ENCODE measurements at regions not wholly inside any gene's neighbourhood (a gene's known extent, or its start where the extent isn't known, plus 50 kb on each side); places are given as distances from the start of the nearest gene placed in this dataset.
A peak's percentile ranks its signal among the peaks of the same experiment; 100 is the strongest.

GRCh38 chr4:177508662-177509061 lies 66.4 kb upstream of the AGA start:
- Histone ChIP-seq H4K91ac (ENCODE audit: insufficient read depth, low read depth, low read length) (no peak overlapping the region), H3K4me2 (ENCODE audit: low read depth, low read length) (no peak overlapping the region), H3K23ac (ENCODE audit: low read depth, low read length) (no peak overlapping the region), H3K18ac (ENCODE audit: low read depth, low read length) (no peak overlapping the region), H2BK15ac (ENCODE audit: low read depth, low read length) (no peak overlapping the region), H3K79me1 (ENCODE audit: low read depth in 1 of 2, low read length in 2 of 2) (no peaks in the 10 kb centered on the region), H2AK5ac (ENCODE audit: low read depth, low read length) (no peak overlapping the region), H2BK120ac (ENCODE audit: low read depth, low read length) (no peak overlapping the region), H3K4me1 (ENCODE audit: control insufficient read depth, insufficient read depth, low read length) (no peaks in the 10 kb centered on the region), H3K27ac (ENCODE audit: insufficient read depth, low read length) (no peak overlapping the region), H2AFZ (replicated peaks; ENCODE audit: low read length, poor library complexity) (no peak overlapping the region), H3K4me3 (ENCODE audit: insufficient read depth, low read depth, low read length) (no peak overlapping the region), H3K9ac (ENCODE audit: low read depth, low read length) (no peak overlapping the region), H3K56ac (ENCODE audit: extremely low read depth, insufficient read depth, low read length) (no peak overlapping the region), H3K9me3 (ENCODE audit: control insufficient read depth, insufficient read depth, low read length) (no peaks in the 10 kb centered on the region), H4K5ac (ENCODE audit: low read depth, low read length) (no peak overlapping the region), H4K20me1 (ENCODE audit: insufficient read depth, low read length) (no peaks in the 10 kb centered on the region), H3K9me1 (ENCODE audit: insufficient read depth, low read length) (no peaks in the 10 kb centered on the region), H3K4ac (ENCODE audit: low read depth, low read length) (no peak overlapping the region), H3K14ac (replicated peaks; ENCODE audit: low read depth, low read length) (no peak overlapping the region), H4K8ac (ENCODE audit: low read depth in 2 of 2, low read length in 2 of 2) (no peak overlapping the region), H3K36me3 (ENCODE audit: control insufficient read depth, insufficient read depth, low read length) (no peaks in the 10 kb centered on the region), H2BK20ac (ENCODE audit: low read depth, low read length) (no peak overlapping the region), H3K27me3 (ENCODE audit: control insufficient read depth, insufficient read depth, low read length) (no peaks in the 10 kb centered on the region), H2BK5ac (ENCODE audit: low read depth, low read length, poor library complexity, severe bottlenecking) (no peak overlapping the region), H2AK9ac (replicated peaks; ENCODE audit: low read depth, low read length, poor library complexity) (no peak overlapping the region)
- no peak for ATAC-seq (ENCODE audit: low read depth)
- ChIA-PET CTCF (interaction anchor here (0.8 kb wide), 1 partner anchor 1378 kb away, joined by 8 read pairs; no protein-coding TSS in a partner anchor), POLR2A (ENCODE audit: unreplicated experiment) (no interaction called here)
- DNase-seq: no peak
- dilution Hi-C loops (cut with HindIII; ENCODE audit: low sequenced_read_pairs, unreplicated experiment) (no loop called here), in situ Hi-C loops (cut with MboI; ENCODE audit: low sequenced_read_pairs) (no loop called here), intact Hi-C loops (cut with micrococcal nuclease) (no loop called here)
- TF ChIP-seq MAFK (IDR thresholded peaks at IDR 0.05; ENCODE audit: low read depth, low read length) (peak; percentile 54; the same call in 1 of the 2 replicates), MXI1 (IDR thresholded peaks at IDR 0.05; ENCODE audit: borderline replicate concordance, low read depth, low read length) (no peak)
- BruUV-seq (replicated peaks): no TSS peak
- no CpG with 5 or more reads among the region's 6 CpGs for WGBS, 2 experiments (ENCODE audit: extremely low coverage in 2 of 2, insufficient read length in 1 of 2)

Measured in IMR-90 (cell line).